ENCODE measurements at regions not wholly inside any gene's neighbourhood (a gene's known extent, or its start where the extent isn't known, plus 50 kb on each side); places are given as distances from the start of the nearest gene placed in this dataset.

GRCh38 chr2:173770947-173771678 is 194.1 kb downstream of the SP3 start:
- Histone ChIP-seq H3K9me3 (ENCODE audit: insufficient read depth in 2 of 2, low read depth in 1 of 2, low read length in 1 of 2) (no peaks in the 10 kb centered on the region), H3K27me3 (replicated peaks in 1 of 4; ENCODE audit: control insufficient read depth in 3 of 4, extremely low read depth in 1 of 4, insufficient read depth in 3 of 4, low read length in 3 of 4) (no peaks in the 10 kb centered on the region), H3K4ac (replicated peaks; ENCODE audit: insufficient read length, low read depth, low read length) (no peak overlapping the region), H2BK120ac (replicated peaks; ENCODE audit: low read depth, low read length) (no peak overlapping the region), H3K4me2 (ENCODE audit: insufficient read depth in 1 of 2, low read depth in 2 of 2, low read length in 2 of 2) (peak overlapping the region in 1 of 2 experiments; percentile 28; a peak in 1 of 4 replicates), H3K4me3 (ENCODE audit: extremely low read depth in 1 of 4, insufficient read depth in 2 of 4, low read depth in 3 of 4, low read length in 4 of 4) (no peak overlapping the region), H2BK20ac (ENCODE audit: low read length) (peak overlapping the region; percentile 21; the same call in 1 of the 2 replicates), H2AFZ (ENCODE audit: low read length) (no peak overlapping the region), H3K14ac (ENCODE audit: insufficient read length) (no peak overlapping the region), H3K27ac (ENCODE audit: low read depth, low read length) (no peak overlapping the region), H4K5ac (ENCODE audit: insufficient read length, low read depth, low read length) (no peak overlapping the region), H3K79me2 (ENCODE audit: control insufficient read depth in 1 of 2, insufficient read depth in 2 of 2, low read length in 2 of 2) (no peaks in the 10 kb centered on the region), H3K4me1 (replicated peaks in 1 of 4; ENCODE audit: control insufficient read depth in 3 of 4, insufficient read depth in 4 of 4, low read length in 3 of 4) (peaks cover 2 to 5% (median 3%) of the 10 kb centered on the region in 4 experiments; a peak in 3 of 7 replicates), H3K18ac (ENCODE audit: extremely low read depth, low read length) (peak overlapping the region; percentile 53), H3K79me1 (ENCODE audit: low read depth, low read length) (no peaks in the 10 kb centered on the region), H2BK5ac (ENCODE audit: low read depth, low read length) (no peak overlapping the region), H4K20me1 (replicated peaks in 1 of 2; ENCODE audit: control insufficient read depth in 1 of 2, insufficient read depth in 2 of 2, low read length in 2 of 2) (no peaks in the 10 kb centered on the region), H2BK15ac (ENCODE audit: low read length) (no peak overlapping the region), H3K23ac (ENCODE audit: insufficient read length) (no peak overlapping the region), H3K23me2 (ENCODE audit: low read depth, low read length) (no peaks in the 10 kb centered on the region), H3K36me3 (ENCODE audit: control insufficient read depth in 2 of 4, insufficient read depth in 4 of 4, low read length in 3 of 4) (no peaks in the 10 kb centered on the region; a peak in 1 of 8 replicates), H4K8ac (ENCODE audit: extremely low read depth, insufficient read depth, low read length) (no peak overlapping the region), H2AK5ac (ENCODE audit: low read depth, low read length) (no peak overlapping the region; the same call in 1 of the 2 replicates), H2BK12ac (ENCODE audit: low read depth, low read length) (no peak overlapping the region; the same call in 1 of the 2 replicates), H4K91ac (replicated peaks; ENCODE audit: insufficient read length, low read length) (peak overlapping the region; percentile 12), H3K56ac (replicated peaks; ENCODE audit: insufficient read length, low read depth, low read length) (no peak overlapping the region), H3K9ac (replicated peaks in 1 of 4; ENCODE audit: extremely low read depth in 1 of 4, low read depth in 3 of 4, low read length in 3 of 4) (no peak overlapping the region)
- ChIA-PET POLR2A (ENCODE audit: partially characterized antibody) (no interaction called here), CTCF (ENCODE audit: partially characterized antibody) (interaction anchor here (0.5 to 1.8 kb wide), 4 partner anchors 9 to 25 kb away, joined by 3 to 5 read pairs (median 3); no protein-coding TSS in a partner anchor)
- FAIRE-seq: no peak
- WGBS, 2 experiments (ENCODE audit: extremely low coverage in 1 of 2, insufficient coverage in 1 of 2, insufficient read length in 1 of 2, insufficient replicate concordance in 2 of 2, low coverage in 1 of 2, low lambda C conversion rate in 2 of 2, missing lambda C conversion rate in 1 of 2): 87% methylated on average over 5 of the region's 5 CpGs; no CpG with 5 or more reads in 1 of the 2 experiments
- TF ChIP-seq TEAD4 (IDR thresholded peaks at IDR 0.05; ENCODE audit: low read depth, low read length) (no peak), EGR1 (IDR thresholded peaks at IDR 0.05; ENCODE audit: borderline replicate concordance, low read depth, low read length) (no peak), CBX5 (IDR thresholded peaks at IDR 0.05; ENCODE audit: low read depth, low read length) (no peak), KDM4A (IDR thresholded peaks at IDR 0.05; ENCODE audit: low read depth, low read length, severe bottlenecking) (no peak), CREB1 (IDR thresholded peaks at IDR 0.05) (no peak), NRF1 (IDR thresholded peaks at IDR 0.05; ENCODE audit: low read depth, low read length) (no peak)
- TF ChIP-seq, protein P1, sequence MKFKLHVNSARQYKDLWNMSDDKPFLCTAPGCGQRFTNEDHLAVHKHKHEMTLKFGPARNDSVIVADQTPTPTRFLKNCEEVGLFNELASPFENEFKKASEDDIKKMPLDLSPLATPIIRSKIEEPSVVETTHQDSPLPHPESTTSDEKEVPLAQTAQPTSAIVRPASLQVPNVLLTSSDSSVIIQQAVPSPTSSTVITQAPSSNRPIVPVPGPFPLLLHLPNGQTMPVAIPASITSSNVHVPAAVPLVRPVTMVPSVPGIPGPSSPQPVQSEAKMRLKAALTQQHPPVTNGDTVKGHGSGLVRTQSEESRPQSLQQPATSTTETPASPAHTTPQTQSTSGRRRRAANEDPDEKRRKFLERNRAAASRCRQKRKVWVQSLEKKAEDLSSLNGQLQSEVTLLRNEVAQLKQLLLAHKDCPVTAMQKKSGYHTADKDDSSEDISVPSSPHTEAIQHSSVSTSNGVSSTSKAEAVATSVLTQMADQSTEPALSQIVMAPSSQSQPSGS (IDR thresholded peaks at IDR 0.05; ENCODE audit: low read length): no peak
- DNase-seq (ENCODE audit: low read depth in 1 of 2, low spot score in 2 of 2): peak in 1 of 2 experiments; percentile 38
